Astrocyte of the spinal cord (primary cell): ENCODE measurements at regions not wholly inside any gene's neighbourhood (a gene's known extent, or its start where the extent isn't known, plus 50 kb on each side); places are given as distances from the start of the nearest gene placed in this dataset.

Source experiments
- DNase-seq: peaks from one replicate; pipeline ENCODE4 v3.0.0; 2011; ENCODE audit warnings: low read depth, low spot score
- H3K4me3 ChIP-seq: 2 replicates; pipeline ENCODE4 v1.5.1; 2011; ENCODE audit warnings: low read depth, mild to moderate bottlenecking, low read length, moderate library complexity
- CTCF ChIP-seq: IDR thresholded peaks from 2 replicates; pipeline ENCODE4 v1.5.1; 2012; ENCODE audit warnings: low read depth, mild to moderate bottlenecking, low read length, inconsistent platforms
- in situ Hi-C: cut with HindIII; loops from 2 replicates; pipeline ENCODE4 v1.10.0; 2017; ENCODE audit warnings: low sequenced_read_pairs

GRCh38 chr3:104909721-104910120, 457.0 kb upstream of the ALCAM start:
- peak; percentile 13 for DNase-seq
- no peak overlapping the region for H3K4me3 ChIP-seq

GRCh38 chr3:104911376-104911775, 455.3 kb upstream of the ALCAM start:
- TF ChIP-seq CTCF = no peak
- no peak overlapping the region for H3K4me3 ChIP-seq
- no peak for DNase-seq
- in situ Hi-C loops = no loop called here

More at GRCh38 chr3:104909721-104910120, 457.0 kb upstream of the ALCAM start:
- TF ChIP-seq CTCF = no peak
- in situ Hi-C loops = no loop called here

- in situ Hi-C loops = no loop called here
- TF ChIP-seq CTCF = no peak
- peak; percentile 30 for DNase-seq
- no peak overlapping the region for H3K4me3 ChIP-seq
Observed at GRCh38 chr3:104916971-104917370, 449.7 kb upstream of the ALCAM start.

GRCh38 chr3:104920512-104920911, 446.2 kb upstream of the ALCAM start:
- in situ Hi-C loops = no loop called here
- TF ChIP-seq CTCF = no peak

GRCh38 chr3:104933972-104934371, 432.7 kb upstream of the ALCAM start:
- in situ Hi-C loops = no loop called here
- no peak for TF ChIP-seq CTCF

More at GRCh38 chr3:104920512-104920911, 446.2 kb upstream of the ALCAM start:
- no peak overlapping the region for H3K4me3 ChIP-seq
- DNase-seq = no peak

GRCh38 chr3:104935613-104936012, 431.1 kb upstream of the ALCAM start:
- TF ChIP-seq CTCF = no peak
- DNase-seq = no peak
- no peak overlapping the region for H3K4me3 ChIP-seq
- in situ Hi-C loops = no loop called here

More at GRCh38 chr3:104933972-104934371, 432.7 kb upstream of the ALCAM start:
- H3K4me3 ChIP-seq = no peak overlapping the region
- peak; percentile 9 for DNase-seq

- no peak overlapping the region for H3K4me3 ChIP-seq
- no peak for DNase-seq
- in situ Hi-C loops = no loop called here
- no peak for TF ChIP-seq CTCF
Observed at GRCh38 chr3:104939196-104939595, 427.5 kb upstream of the ALCAM start.
